HCT116 (cell line): ENCODE measurements at regions not wholly inside any gene's neighbourhood (a gene's known extent, or its start where the extent isn't known, plus 50 kb on each side); places are given as distances from the start of the nearest gene placed in this dataset.

Source experiments
- ATAC-seq: fragments of 200-7000 bp; cut with Tn5 transposase; 2 replicates; pipeline ENCODE4 v1.9.1; 2020; ENCODE audit warnings: mild to moderate bottlenecking, moderate library complexity
- BruUV-seq: library from RNA; stranded (reverse); fragments of 400-500 nt; replicated peaks from 2 replicates; lab custom pipeline; 2021; lab: Mats Ljungman, UMichigan
- CTCF ChIA-PET: fragments of 300-600 bp; sonication (Branson Sonifier 250); formaldehyde crosslinking; loops from one replicate; lab custom pipeline; 2021; ENCODE audit warnings: antibody characterized with exemption; lab: Charles Lee
- POLR2A ChIA-PET: fragments of 300-600, 350-600 bp; sonication (Branson Sonifier 250); formaldehyde crosslinking; loops from one replicate; lab custom pipeline; 2021; ENCODE audit warnings: antibody characterized with exemption; lab: Charles Lee
- RAD21 ChIA-PET, 2 experiments: fragments of 300-600 bp; sonication (Branson Sonifier 250); formaldehyde crosslinking; loops; one replicate each; lab custom pipeline; 2023; ENCODE audit warnings: low total read pairs in 2 of 2; ENCODE audit not compliant: uncharacterized antibody in 2 of 2, unreplicated experiment in 2 of 2, low non-redundant PET in 1 of 2; lab: Charles Lee
- DNase-seq: peaks from one replicate; pipeline ENCODE4 v3.0.0-alpha.2; 2010; ENCODE audit warnings: low read depth, low spot score
- H2AFZ ChIP-seq: fragments of 200-600 bp; shearing (Covaris generic), sonication (generic); 2 replicates; pipeline ENCODE4 v1.6.1; 2017; ENCODE audit warnings: low read depth, mixed run types, mixed read lengths, antibody characterized with exemption, low read length; ENCODE audit not compliant: poor library complexity, severe bottlenecking
- H3K27ac ChIP-seq: 2 replicates; pipeline ENCODE4 v1.5.1; 2012; ENCODE audit warnings: low read depth, low read length
- H3K27me3 ChIP-seq: fragments of 200-600 bp; sonication (generic); 2 replicates; pipeline ENCODE4 v1.6.1; 2016; ENCODE audit warnings: mixed run types, low read length, mixed read lengths; ENCODE audit not compliant: insufficient read depth
- H3K36me3 ChIP-seq, 2 experiments: fragments of 200-500 bp in 1 of 2; fragments of 200-600 bp in 1 of 2; sonication (Bioruptor generic) in 1 of 2; sonication (generic) in 1 of 2; 2 replicates each; pipeline versions ENCODE4 v1.5.1 to v1.6.1; 2014 to 2016; ENCODE audit warnings: low read length in 2 of 2, inconsistent platforms in 1 of 2, mixed read lengths in 1 of 2, mixed run types in 1 of 2; ENCODE audit not compliant: insufficient read depth in 2 of 2, control insufficient read depth in 1 of 2
- H3K4me1 ChIP-seq, 2 experiments: fragments of 200-600 bp in 1 of 2; sonication (generic) in 1 of 2; 2 replicates each; pipeline versions ENCODE4 v1.5.1 to v1.6.1; 2012 to 2017; ENCODE audit warnings: low read length in 2 of 2, inconsistent platforms in 1 of 2, mild to moderate bottlenecking in 1 of 2, mixed read lengths in 1 of 2, mixed run types in 1 of 2, moderate library complexity in 1 of 2; ENCODE audit not compliant: insufficient read depth in 2 of 2, control insufficient read depth in 1 of 2
- H3K4me2 ChIP-seq: fragments of 200-600 bp; sonication (generic); 2 replicates; pipeline ENCODE4 v1.6.1; 2017; ENCODE audit warnings: mixed run types, low read length, mixed read lengths
- H3K4me3 ChIP-seq, 2 experiments: fragments of 200-600 bp in 1 of 2; sonication (generic) in 1 of 2; replicated peaks in 1 of 2; 2 replicates each; pipeline ENCODE4 v1.5.1; 2011 to 2016; ENCODE audit warnings: low read length in 2 of 2, control low read depth in 1 of 2, low read depth in 1 of 2, mild to moderate bottlenecking in 1 of 2, mixed read lengths in 1 of 2, mixed run types in 1 of 2
- H3K79me2 ChIP-seq: fragments of 200-600 bp; sonication (generic); 2 replicates; pipeline ENCODE4 v1.6.1; 2017; ENCODE audit warnings: mild to moderate bottlenecking, mixed run types, low read length, moderate library complexity, mixed read lengths; ENCODE audit not compliant: insufficient read depth
- H3K9ac ChIP-seq: fragments of 200-600 bp; sonication (generic); 2 replicates; pipeline ENCODE4 v1.6.1; 2016; ENCODE audit warnings: low read length, mixed read lengths
- H3K9me2 ChIP-seq: fragments of 200-600 bp; sonication (generic), shearing (Covaris generic); 2 replicates; pipeline ENCODE4 v1.6.1; 2017; ENCODE audit warnings: mixed run types, mild to moderate bottlenecking, moderate library complexity; ENCODE audit not compliant: insufficient read depth
- H3K9me3 ChIP-seq, 2 experiments: fragments of 200-500 bp in 1 of 2; fragments of 200-600 bp in 1 of 2; sonication (Bioruptor generic) in 1 of 2; sonication (generic) in 1 of 2; 2 replicates each; pipeline ENCODE4 v1.6.1; 2014 to 2017; ENCODE audit warnings: low read length in 2 of 2, mixed read lengths in 2 of 2, inconsistent platforms in 1 of 2, low read depth in 1 of 2, mild to moderate bottlenecking in 1 of 2, mixed run types in 1 of 2, moderate library complexity in 1 of 2; ENCODE audit not compliant: control insufficient read depth in 1 of 2, insufficient read depth in 1 of 2
- H4K20me1 ChIP-seq: fragments of 200-600 bp; sonication (generic), shearing (Covaris generic); 2 replicates; pipeline ENCODE4 v1.6.1; 2017; ENCODE audit warnings: mixed run types, mild to moderate bottlenecking, moderate library complexity; ENCODE audit not compliant: insufficient read depth
- ELF1 ChIP-seq: IDR thresholded peaks from 2 replicates; pipeline ENCODE4 v1.6.1; 2012; ENCODE audit warnings: low read depth, borderline replicate concordance
- FOSL1 ChIP-seq: IDR thresholded peaks from 2 replicates; pipeline ENCODE4 v1.6.1; 2012; ENCODE audit warnings: low read depth
- JUND ChIP-seq: IDR thresholded peaks from 2 replicates; pipeline ENCODE4 v1.6.1; 2012
- MAX ChIP-seq: IDR thresholded peaks from 2 replicates; pipeline ENCODE4 v1.6.1; 2012
- RAD21 ChIP-seq: IDR thresholded peaks from 2 replicates; pipeline ENCODE4 v1.6.1; 2012; ENCODE audit warnings: low read depth, mild to moderate bottlenecking
- SP1 ChIP-seq: IDR thresholded peaks from 2 replicates; pipeline ENCODE4 v1.6.1; 2012; ENCODE audit warnings: low read depth
- ZNF274 ChIP-seq: fragments of 200-500 bp; sonication (Bioruptor generic); IDR thresholded peaks from 2 replicates; pipeline ENCODE4 v1.6.1; 2014; ENCODE audit warnings: mild to moderate bottlenecking, low read depth, low read length, inconsistent platforms
- intact Hi-C: fragments of 100-400 bp; cut with micrococcal nuclease; formaldehyde crosslinking; loops from 2 replicates; pipeline ENCODE4 v1.10.0; 2022
- TF ChIP-seq, protein P1 (sequence below): IDR thresholded peaks from 2 replicates; pipeline ENCODE4 v1.6.1; 2012
- TF ChIP-seq, protein P2 (sequence below), 3 experiments: fragments of 200-600 bp in 1 of 3; sonication (generic) in 1 of 3; IDR thresholded peaks in 2 of 3; conservative IDR thresholded peaks in 1 of 3; 2 replicates each; pipeline ENCODE4 v1.5.1; 2012 to 2017; ENCODE audit warnings: low read depth in 2 of 3, low read length in 2 of 3, antibody characterized with exemption in 1 of 3, borderline replicate concordance in 1 of 3, control low read depth in 1 of 3, mild to moderate bottlenecking in 1 of 3, mixed read lengths in 1 of 3, mixed run types in 1 of 3, moderate library complexity in 1 of 3; ENCODE audit not compliant: insufficient read depth in 1 of 3

- TF ChIP-seq ZNF274: no peak
- TF ChIP-seq, protein P1, sequence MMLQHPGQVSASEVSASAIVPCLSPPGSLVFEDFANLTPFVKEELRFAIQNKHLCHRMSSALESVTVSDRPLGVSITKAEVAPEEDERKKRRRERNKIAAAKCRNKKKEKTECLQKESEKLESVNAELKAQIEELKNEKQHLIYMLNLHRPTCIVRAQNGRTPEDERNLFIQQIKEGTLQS: no peak
- no peak for TF ChIP-seq ELF1
- TF ChIP-seq JUND: no peak
- TF ChIP-seq SP1: no peak
- TF ChIP-seq FOSL1: no peak
- TF ChIP-seq RAD21: peak; percentile 55
- TF ChIP-seq, protein P2, sequence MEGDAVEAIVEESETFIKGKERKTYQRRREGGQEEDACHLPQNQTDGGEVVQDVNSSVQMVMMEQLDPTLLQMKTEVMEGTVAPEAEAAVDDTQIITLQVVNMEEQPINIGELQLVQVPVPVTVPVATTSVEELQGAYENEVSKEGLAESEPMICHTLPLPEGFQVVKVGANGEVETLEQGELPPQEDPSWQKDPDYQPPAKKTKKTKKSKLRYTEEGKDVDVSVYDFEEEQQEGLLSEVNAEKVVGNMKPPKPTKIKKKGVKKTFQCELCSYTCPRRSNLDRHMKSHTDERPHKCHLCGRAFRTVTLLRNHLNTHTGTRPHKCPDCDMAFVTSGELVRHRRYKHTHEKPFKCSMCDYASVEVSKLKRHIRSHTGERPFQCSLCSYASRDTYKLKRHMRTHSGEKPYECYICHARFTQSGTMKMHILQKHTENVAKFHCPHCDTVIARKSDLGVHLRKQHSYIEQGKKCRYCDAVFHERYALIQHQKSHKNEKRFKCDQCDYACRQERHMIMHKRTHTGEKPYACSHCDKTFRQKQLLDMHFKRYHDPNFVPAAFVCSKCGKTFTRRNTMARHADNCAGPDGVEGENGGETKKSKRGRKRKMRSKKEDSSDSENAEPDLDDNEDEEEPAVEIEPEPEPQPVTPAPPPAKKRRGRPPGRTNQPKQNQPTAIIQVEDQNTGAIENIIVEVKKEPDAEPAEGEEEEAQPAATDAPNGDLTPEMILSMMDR (IDR thresholded peaks at IDR 0.05 in 2 of 3, conservative IDR thresholded peaks at IDR 0.05 in 1 of 3; ENCODE audit: borderline replicate concordance in 1 of 3, insufficient read depth in 1 of 3, low read depth in 2 of 3, low read length in 2 of 3): peak; percentile 19 to 54 (median 30); a peak in 3 of 6 replicates
- TF ChIP-seq MAX: no peak
- Histone ChIP-seq H4K20me1 (no peaks in the 10 kb centered on the region), H2AFZ (peak overlapping the region; percentile 81), H3K4me1 (no peaks in the 10 kb centered on the region), H3K4me3 (peak overlapping the region; percentile 8 to 47), H3K9me2 (no peaks in the 10 kb centered on the region), H3K9me3 (no peaks in the 10 kb centered on the region), H3K27me3 (no peaks in the 10 kb centered on the region), H3K4me2 (peak overlapping the region; percentile 60), H3K36me3 (no peaks in the 10 kb centered on the region), H3K9ac (0 out of 2 replicates have a peak overlapping the region, but pooled peaks have one; percentile 13), H3K79me2 (no peaks in the 10 kb centered on the region), H3K27ac (no peak overlapping the region)
- DNase-seq (no peak), ATAC-seq (peak; percentile 85)
- BruUV-seq: no TSS peak
- intact Hi-C loops: loop anchor here (10.0 kb wide), 1 partner anchor 403 kb away; no protein-coding TSS in a partner anchor
- CTCF ChIA-PET: interaction anchor here (0.8 to 2.6 kb wide), 5 partner anchors 10 to 661 kb away, joined by 3 to 8 read pairs (median 4); no protein-coding TSS in a partner anchor
- RAD21 ChIA-PET: no interaction called here
- POLR2A ChIA-PET: no interaction called here
Observed at GRCh38 chr6:87832025-87832825, 130.2 kb upstream of the AKIRIN2 start.
